ENCODE measurements at regions not wholly inside any gene's neighbourhood (a gene's known extent, or its start where the extent isn't known, plus 50 kb on each side); places are given as distances from the start of the nearest gene placed in this dataset.

- no peak for TF ChIP-seq CTCF (IDR thresholded peaks at IDR 0.05)
- no peak for TF ChIP-seq POLR2A (IDR thresholded peaks at IDR 0.05)
These were observed 232.7 kb upstream of the SLC30A5 start for GRCh38 chr5:68861099-68861498.

Data from ovary (tissue), 3 donors.